A673 (cell line): ENCODE measurements at regions not wholly inside any gene's neighbourhood (a gene's known extent, or its start where the extent isn't known, plus 50 kb on each side); places are given as distances from the start of the nearest gene placed in this dataset.

Source experiments
- BruUV-seq: library from RNA; stranded (reverse); fragments of 400-500 nt; replicated peaks from 2 replicates; lab custom pipeline; 2021; lab: Mats Ljungman, UMichigan
- CTCF ChIA-PET: fragments of 300-600 bp; sonication (Branson Sonifier 250); formaldehyde crosslinking; loops from one replicate; lab custom pipeline; 2022; ENCODE audit warnings: antibody characterized with exemption; lab: Charles Lee
- POLR2A ChIA-PET: fragments of 300-600 bp; sonication (Branson Sonifier 250); formaldehyde crosslinking; loops from one replicate; lab custom pipeline; 2022; ENCODE audit warnings: antibody characterized with exemption; ENCODE audit not compliant: low non-redundant PET; lab: Charles Lee
- DNase-seq: peaks from one replicate; pipeline ENCODE4 v3.0.0-alpha.2; 2015; ENCODE audit warnings: low spot score
- H3K27ac ChIP-seq: fragments of 200-600 bp; sonication (generic); 2 replicates; pipeline ENCODE4 v1.5.1; 2016; ENCODE audit warnings: mixed run types, low read depth, mild to moderate bottlenecking, mixed read lengths, antibody characterized with exemption, low read length; ENCODE audit not compliant: poor library complexity, severe bottlenecking
- H3K27me3 ChIP-seq: fragments of 200-600 bp; sonication (generic); replicated peaks from 2 replicates; pipeline ENCODE4 v1.6.1; 2017; ENCODE audit warnings: mixed run types, low read depth, mild to moderate bottlenecking, mixed read lengths, antibody characterized with exemption, low read length; ENCODE audit not compliant: insufficient read depth, poor library complexity
- H3K36me3 ChIP-seq: fragments of 200-600 bp; sonication (generic); 2 replicates; pipeline ENCODE4 v1.6.1; 2016; ENCODE audit warnings: mixed run types, mild to moderate bottlenecking, mixed read lengths, antibody characterized with exemption, low read length; ENCODE audit not compliant: insufficient read depth, poor library complexity, severe bottlenecking
- H3K4me1 ChIP-seq: fragments of 200-600 bp; sonication (generic); 2 replicates; pipeline ENCODE4 v1.6.1; 2017; ENCODE audit warnings: mixed run types, mild to moderate bottlenecking, mixed read lengths, antibody characterized with exemption, low read length; ENCODE audit not compliant: insufficient read depth, poor library complexity, severe bottlenecking
- H3K4me3 ChIP-seq: fragments of 200-600 bp; sonication (generic); 2 replicates; pipeline ENCODE4 v1.5.1; 2016; ENCODE audit warnings: low read depth, mixed run types, mild to moderate bottlenecking, mixed read lengths, low read length; ENCODE audit not compliant: poor library complexity, severe bottlenecking
- H3K9me3 ChIP-seq: fragments of 200-600 bp; sonication (generic); 2 replicates; pipeline ENCODE4 v1.6.1; 2016; ENCODE audit warnings: mixed run types, low read depth, mild to moderate bottlenecking, mixed read lengths, antibody characterized with exemption, low read length; ENCODE audit not compliant: poor library complexity, severe bottlenecking
- EZH2 ChIP-seq: fragments of 200-600 bp; sonication (generic); IDR thresholded peaks from 2 replicates; pipeline ENCODE4 v1.6.1; 2017; ENCODE audit warnings: borderline replicate concordance, low read depth, mild to moderate bottlenecking, mixed read lengths, antibody characterized with exemption, low read length; ENCODE audit not compliant: poor library complexity, severe bottlenecking
- intact Hi-C: fragments of 100-400 bp; cut with micrococcal nuclease; formaldehyde crosslinking; loops from one replicate; pipeline ENCODE4 v1.10.0; 2022; ENCODE audit not compliant: unreplicated experiment
- TF ChIP-seq, protein P1 (sequence below): fragments of 300-800, 200-600 bp; sonication (generic); conservative IDR thresholded peaks from 2 replicates; pipeline ENCODE4 v1.5.1; 2017; ENCODE audit warnings: low read depth, mild to moderate bottlenecking, antibody characterized with exemption, low read length, moderate library complexity, mixed read lengths

DNA sequence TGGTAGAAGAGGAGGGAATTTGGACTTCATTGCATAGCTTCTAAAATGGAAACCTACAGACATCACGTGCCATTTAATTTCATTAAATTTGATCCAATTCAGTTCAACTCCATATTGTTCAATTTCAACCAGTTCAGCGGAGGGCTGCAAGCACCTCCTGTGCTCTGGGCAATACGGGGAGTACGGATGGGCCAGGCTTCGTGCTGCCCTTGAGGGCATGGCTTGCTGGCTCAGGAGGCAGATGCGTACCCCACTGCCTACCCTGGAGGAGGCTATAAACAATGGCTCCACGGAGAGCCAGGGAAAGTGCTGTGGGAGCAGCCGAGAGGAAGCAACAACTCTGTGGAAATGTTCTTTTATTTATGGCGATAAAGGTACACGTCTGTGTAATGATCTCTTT is 261.8 kb downstream of the DCDC2C start:
- no peaks in the 10 kb centered on the region for H3K36me3 ChIP-seq
- H3K4me3 ChIP-seq, result no peak overlapping the region
- peaks cover 11% of the 10 kb centered on the region for H3K4me1 ChIP-seq
- TF ChIP-seq EZH2, result no peak
- TF ChIP-seq, protein P1, sequence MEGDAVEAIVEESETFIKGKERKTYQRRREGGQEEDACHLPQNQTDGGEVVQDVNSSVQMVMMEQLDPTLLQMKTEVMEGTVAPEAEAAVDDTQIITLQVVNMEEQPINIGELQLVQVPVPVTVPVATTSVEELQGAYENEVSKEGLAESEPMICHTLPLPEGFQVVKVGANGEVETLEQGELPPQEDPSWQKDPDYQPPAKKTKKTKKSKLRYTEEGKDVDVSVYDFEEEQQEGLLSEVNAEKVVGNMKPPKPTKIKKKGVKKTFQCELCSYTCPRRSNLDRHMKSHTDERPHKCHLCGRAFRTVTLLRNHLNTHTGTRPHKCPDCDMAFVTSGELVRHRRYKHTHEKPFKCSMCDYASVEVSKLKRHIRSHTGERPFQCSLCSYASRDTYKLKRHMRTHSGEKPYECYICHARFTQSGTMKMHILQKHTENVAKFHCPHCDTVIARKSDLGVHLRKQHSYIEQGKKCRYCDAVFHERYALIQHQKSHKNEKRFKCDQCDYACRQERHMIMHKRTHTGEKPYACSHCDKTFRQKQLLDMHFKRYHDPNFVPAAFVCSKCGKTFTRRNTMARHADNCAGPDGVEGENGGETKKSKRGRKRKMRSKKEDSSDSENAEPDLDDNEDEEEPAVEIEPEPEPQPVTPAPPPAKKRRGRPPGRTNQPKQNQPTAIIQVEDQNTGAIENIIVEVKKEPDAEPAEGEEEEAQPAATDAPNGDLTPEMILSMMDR, result no peak
- no peak for DNase-seq
- intact Hi-C loops, result loop anchor here (10.0 kb wide), 2 partner anchors 1730 to 1950 kb away; partner anchors contain the start of gene SOX11
- H3K9me3 ChIP-seq, result no peaks in the 10 kb centered on the region
- ChIA-PET CTCF (no interaction called here), POLR2A (no interaction called here)
- H3K27ac ChIP-seq, result no peak overlapping the region
- no peaks in the 10 kb centered on the region for H3K27me3 ChIP-seq
- no TSS peak for BruUV-seq

DNA sequence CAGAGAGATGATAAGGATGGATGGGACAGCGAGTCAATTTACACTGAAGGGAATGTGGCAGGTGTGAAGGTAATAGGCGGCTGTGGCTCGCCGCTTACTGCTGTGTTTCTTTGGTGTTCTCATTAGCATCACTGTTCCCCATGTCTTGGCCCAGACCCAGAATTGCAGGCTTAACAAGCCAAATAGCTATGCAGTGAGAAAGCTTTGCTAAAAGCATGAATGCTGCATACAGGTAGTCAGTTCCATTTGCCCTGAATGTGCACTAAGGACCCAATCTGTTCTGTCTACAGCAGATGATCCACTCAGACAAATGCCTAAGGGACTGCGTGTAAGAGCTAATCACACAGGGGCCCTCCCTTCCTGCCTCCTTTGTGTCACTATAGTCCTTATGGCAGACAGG is 262.6 kb downstream of the DCDC2C start:
- CTCF ChIA-PET, result no interaction called here
- no TSS peak for BruUV-seq
- H3K36me3 ChIP-seq, result no peaks in the 10 kb centered on the region
- no peaks in the 10 kb centered on the region for H3K9me3 ChIP-seq
- intact Hi-C loops, result loop anchor here (10.0 kb wide), 2 partner anchors 1729 to 1949 kb away; partner anchors contain the start of gene SOX11
- no peaks in the 10 kb centered on the region for H3K27me3 ChIP-seq
- no peak overlapping the region for H3K27ac ChIP-seq
- peaks cover 4% of the 10 kb centered on the region for H3K4me1 ChIP-seq
- DNase-seq, result no peak
- TF ChIP-seq, protein P1, result no peak
- no peak for TF ChIP-seq EZH2
- POLR2A ChIA-PET, result no interaction called here
- no peak overlapping the region for H3K4me3 ChIP-seq

DNA sequence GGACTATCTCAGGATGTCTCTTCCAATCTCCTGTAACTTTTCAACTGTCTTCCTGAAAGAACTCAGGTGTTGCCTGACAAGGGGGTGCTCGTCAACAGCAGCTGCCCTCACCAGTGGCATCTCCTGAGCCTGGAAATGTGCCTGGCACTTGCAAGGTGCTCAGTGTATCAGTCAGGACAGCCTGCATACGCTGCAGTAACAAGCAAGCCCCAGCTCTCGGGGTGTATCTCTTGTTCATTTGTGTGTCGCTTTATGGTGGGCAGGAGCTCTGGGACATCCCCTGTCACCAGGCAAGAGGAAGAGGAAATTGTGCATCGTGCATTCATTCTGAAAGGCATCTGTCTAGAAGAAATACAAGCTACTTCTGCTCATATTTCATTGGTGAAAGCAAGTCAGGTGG is 263.1 kb downstream of the DCDC2C start:
- no peaks in the 10 kb centered on the region for H3K36me3 ChIP-seq
- no peak overlapping the region for H3K27ac ChIP-seq
- no peak for DNase-seq
- H3K27me3 ChIP-seq, result no peaks in the 10 kb centered on the region
- H3K4me1 ChIP-seq, result no peaks in the 10 kb centered on the region
- H3K9me3 ChIP-seq, result no peaks in the 10 kb centered on the region
- TF ChIP-seq, protein P1, result no peak
- no peak for TF ChIP-seq EZH2
- ChIA-PET POLR2A (no interaction called here), CTCF (no interaction called here)
- intact Hi-C loops, result loop anchor here (10.0 kb wide), 2 partner anchors 1728 to 1948 kb away; partner anchors contain the start of gene SOX11
- no peak overlapping the region for H3K4me3 ChIP-seq
- BruUV-seq, result no TSS peak
